Kidney capillary endothelial cell (primary cell): ENCODE measurements at regions not wholly inside any gene's neighbourhood (a gene's known extent, or its start where the extent isn't known, plus 50 kb on each side); places are given as distances from the start of the nearest gene placed in this dataset.
"Not testable (repeated sequence)": the region's sequence is repeated elsewhere in the genome, so short reads cannot be mapped to it uniquely, and the experiment has no call there.

Source experiments
- DNase-seq: peaks from one replicate; pipeline ENCODE4 v3.0.0-alpha.2; 2018; ENCODE audit warnings: low spot score

GRCh38 chr1:242629396-242629795 is 104.9 kb upstream of the PLD5 start:
- DNase-seq: no peak

GRCh38 chr1:242623756-242624155 is 99.3 kb upstream of the PLD5 start:
- no peak for DNase-seq

- DNase-seq: no peak
Measured at GRCh38 chr1:242623119-242623518, 98.6 kb upstream of the PLD5 start.

GRCh38 chr1:242613266-242613815 is 88.8 kb upstream of the PLD5 start:
- no peak for DNase-seq

- DNase-seq: no peak
Measured at GRCh38 chr1:242610209-242610608, 85.7 kb upstream of the PLD5 start.

- DNase-seq: no peak
Measured at GRCh38 chr1:242605521-242605920, 81.0 kb upstream of the PLD5 start.

- no peak for DNase-seq
Measured at GRCh38 chr1:242602001-242602400, 77.5 kb upstream of the PLD5 start.

GRCh38 chr1:242593756-242594155 is 69.3 kb upstream of the PLD5 start:
- DNase-seq: not testable (repeated sequence)

GRCh38 chr1:242586360-242586680 is 61.8 kb upstream of the PLD5 start:
- no peak for DNase-seq

- DNase-seq: no peak
Measured at GRCh38 chr1:242585616-242586359, 61.3 kb upstream of the PLD5 start.

GRCh38 chr1:242582669-242583068 is 58.2 kb upstream of the PLD5 start:
- no peak for DNase-seq

- DNase-seq: no peak
Measured at GRCh38 chr1:242579528-242580235, 55.2 kb upstream of the PLD5 start.
